Neuronal stem cell (in vitro differentiated cells): ENCODE measurements at regions not wholly inside any gene's neighbourhood (a gene's known extent, or its start where the extent isn't known, plus 50 kb on each side); places are given as distances from the start of the nearest gene placed in this dataset.
A peak's percentile ranks its signal among the peaks of the same experiment; 100 is the strongest.

Experiments used
- DNase-seq: peaks from one replicate; pipeline ENCODE4 v3.0.0-alpha.2; 2013; ENCODE audit warnings: low spot score
- H2AFZ ChIP-seq: one replicate; pipeline ENCODE4 v1.6.1; 2013; ENCODE audit warnings: mild to moderate bottlenecking, low read length, inconsistent platforms
- H2AK5ac ChIP-seq: 2 replicates; pipeline ENCODE4 v1.6.1; 2013; ENCODE audit warnings: low read depth, mild to moderate bottlenecking, inconsistent platforms, low read length, moderate library complexity, mixed read lengths
- H2BK120ac ChIP-seq: 2 replicates; pipeline ENCODE4 v1.6.1; 2013; ENCODE audit warnings: low read depth, mild to moderate bottlenecking, inconsistent platforms, low read length, moderate library complexity, mixed read lengths
- H2BK12ac ChIP-seq: one replicate; pipeline ENCODE4 v1.6.1; 2013; ENCODE audit warnings: low read length, inconsistent platforms
- H2BK15ac ChIP-seq: 2 replicates; pipeline ENCODE4 v1.6.1; 2013; ENCODE audit warnings: mild to moderate bottlenecking, low read length, inconsistent platforms, mixed read lengths
- H2BK5ac ChIP-seq: one replicate; pipeline ENCODE4 v1.6.1; 2013; ENCODE audit warnings: inconsistent platforms, mild to moderate bottlenecking, low read length, moderate library complexity
- H3K14ac ChIP-seq: one replicate; pipeline ENCODE4 v1.6.1; 2013; ENCODE audit warnings: low read length, inconsistent platforms
- H3K18ac ChIP-seq: 2 replicates; pipeline ENCODE4 v1.6.1; 2013; ENCODE audit warnings: low read length, inconsistent platforms
- H3K23ac ChIP-seq: 2 replicates; pipeline ENCODE4 v1.6.1; 2013; ENCODE audit warnings: low read depth, mild to moderate bottlenecking, mixed read lengths, low read length, inconsistent platforms; ENCODE audit not compliant: poor library complexity
- H3K27ac ChIP-seq: replicated peaks from 3 replicates; pipeline ENCODE4 v1.5.1; 2013; ENCODE audit warnings: low read length, inconsistent platforms
- H3K27me3 ChIP-seq, 3 experiments: 2 replicates each; pipeline ENCODE4 v1.6.1; 2013; ENCODE audit warnings: low read length in 3 of 3, mild to moderate bottlenecking in 2 of 3, inconsistent platforms in 1 of 3, low read depth in 1 of 3, mixed read lengths in 1 of 3, moderate library complexity in 1 of 3; ENCODE audit not compliant: control insufficient read depth in 3 of 3, insufficient read depth in 3 of 3
- H3K36me3 ChIP-seq, 2 donors: replicated peaks in 1 of 2; 2 replicates each; pipeline ENCODE4 v1.6.1; 2013; ENCODE audit warnings: low read length in 2 of 2; ENCODE audit not compliant: control insufficient read depth in 2 of 2, insufficient read depth in 2 of 2
- H3K4ac ChIP-seq: 2 replicates; pipeline ENCODE4 v1.6.1; 2013; ENCODE audit warnings: inconsistent platforms, mild to moderate bottlenecking, low read length, moderate library complexity
- H3K4me1 ChIP-seq, 2 donors: 1 replicate in 1 of 2; 2 replicates in 1 of 2; pipeline ENCODE4 v1.6.1; 2013; ENCODE audit warnings: low read length in 2 of 2, low read depth in 1 of 2; ENCODE audit not compliant: control insufficient read depth in 2 of 2, insufficient read depth in 1 of 2
- H3K4me2 ChIP-seq: one replicate; pipeline ENCODE4 v1.6.1; 2013; ENCODE audit warnings: mild to moderate bottlenecking, low read length, inconsistent platforms; ENCODE audit not compliant: insufficient read depth, poor library complexity, severe bottlenecking
- H3K4me3 ChIP-seq, 2 donors: 2 replicates each; pipeline ENCODE4 v1.5.1; 2013; ENCODE audit warnings: low read length in 2 of 2, mild to moderate bottlenecking in 2 of 2, inconsistent platforms in 1 of 2, moderate library complexity in 1 of 2
- H3K79me1 ChIP-seq: one replicate; pipeline ENCODE4 v1.6.1; 2013; ENCODE audit warnings: low read depth, mild to moderate bottlenecking, inconsistent platforms, low read length, moderate library complexity
- H3K9ac ChIP-seq: one replicate; pipeline ENCODE4 v1.6.1; 2013; ENCODE audit warnings: mild to moderate bottlenecking, low read depth, low read length, inconsistent platforms; ENCODE audit not compliant: poor library complexity
- H3K9me3 ChIP-seq, 2 donors: replicated peaks in 1 of 2; 2 replicates each; pipeline versions ENCODE3 to v1.6.1; 2013; ENCODE audit warnings: low read length in 2 of 2, mild to moderate bottlenecking in 2 of 2, inconsistent platforms in 1 of 2, low read depth in 1 of 2, mixed read lengths in 1 of 2, moderate library complexity in 1 of 2; ENCODE audit not compliant: control insufficient read depth in 2 of 2, insufficient read depth in 1 of 2
- H4K8ac ChIP-seq: one replicate; pipeline ENCODE4 v1.6.1; 2013; ENCODE audit warnings: low read depth, mild to moderate bottlenecking, inconsistent platforms, low read length, moderate library complexity
- H4K91ac ChIP-seq: one replicate; pipeline ENCODE4 v1.6.1; 2013; ENCODE audit warnings: low read length, low read depth, mild to moderate bottlenecking, inconsistent platforms; ENCODE audit not compliant: poor library complexity
- WGBS, 2 donors: extraction: QIAGEN DNeasy Blood & Tissue Kit; methylation state at CpG; one replicate each; pipeline ENCODE4 v1.1.7; 2013; ENCODE audit warnings: missing lambda C conversion rate in 2 of 2, mixed read lengths in 1 of 2; ENCODE audit not compliant: insufficient read length in 2 of 2, insufficient replicate concordance in 1 of 2; ENCODE audit errors: extremely low coverage in 2 of 2; 5-methylcytosine and 5-hydroxymethylcytosine counted together

DNA sequence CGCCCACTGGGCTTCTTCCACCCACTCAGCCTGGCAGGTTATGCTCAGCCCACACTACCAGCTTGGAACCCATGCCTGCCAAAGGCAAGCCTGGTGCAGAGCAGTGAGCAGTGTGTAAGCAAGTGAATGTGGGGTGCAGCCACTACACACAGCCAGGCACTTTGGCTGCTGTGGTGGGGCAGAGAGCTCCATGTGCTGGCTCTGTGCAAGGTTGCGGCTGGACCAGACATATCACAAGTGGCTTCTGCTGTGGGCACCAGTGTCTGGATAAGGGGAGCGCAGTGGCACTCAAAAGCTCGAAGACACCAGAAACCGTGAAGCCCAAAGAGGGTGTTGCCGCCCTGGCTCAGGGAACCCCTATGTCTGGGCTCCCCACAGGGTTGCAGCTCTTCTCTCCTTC, 563.7 kb downstream of the SI start:
- H3K36me3 ChIP-seq = no peaks in the 10 kb centered on the region
- no CpG with 5 or more reads among the region's 6 CpGs for WGBS, 2 donors
- H3K4ac ChIP-seq = no peak overlapping the region
- no peak overlapping the region for H2BK5ac ChIP-seq
- H3K23ac ChIP-seq = no peak overlapping the region
- no peaks in the 10 kb centered on the region for H3K4me1 ChIP-seq
- no peak overlapping the region for H4K91ac ChIP-seq
- peak overlapping the region; percentile 65 for H3K18ac ChIP-seq
- H2BK15ac ChIP-seq = no peak overlapping the region
- H2AFZ ChIP-seq = no peak overlapping the region
- no peak for DNase-seq
- H2BK12ac ChIP-seq = no peak overlapping the region
- H4K8ac ChIP-seq = no peak overlapping the region
- no peak overlapping the region for H2AK5ac ChIP-seq
- no peak overlapping the region for H3K14ac ChIP-seq
- H2BK120ac ChIP-seq = no peak overlapping the region
- H3K27ac ChIP-seq = no peak overlapping the region
- no peak overlapping the region for H3K4me2 ChIP-seq
- H3K27me3 ChIP-seq = no peaks in the 10 kb centered on the region
- no peak overlapping the region for H3K9ac ChIP-seq
- no peak overlapping the region for H3K4me3 ChIP-seq
- H3K79me1 ChIP-seq = no peaks in the 10 kb centered on the region
- H3K9me3 ChIP-seq = peaks cover 0 to 4% of the 10 kb centered on the region in 2 donors

DNA sequence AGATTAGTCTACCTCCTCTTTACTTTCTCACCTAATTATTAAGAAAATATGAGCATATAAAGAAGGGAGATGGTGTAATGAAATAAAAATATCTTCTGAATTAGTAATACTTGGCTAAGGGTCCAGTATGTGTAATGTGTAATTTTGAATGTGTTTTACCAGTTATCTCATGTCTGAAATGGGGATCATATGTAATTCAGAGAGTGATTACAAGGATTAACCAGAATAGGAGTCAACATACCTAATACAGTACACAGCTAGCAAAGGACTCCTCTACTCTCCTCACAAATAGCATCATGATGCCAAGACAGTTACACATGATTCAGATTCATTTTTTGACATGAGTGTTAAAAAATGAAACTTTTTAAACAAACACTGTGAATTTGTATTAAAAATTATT, 570.4 kb downstream of the SI start:
- no peak overlapping the region for H4K8ac ChIP-seq
- H3K79me1 ChIP-seq = no peaks in the 10 kb centered on the region
- H2AFZ ChIP-seq = no peak overlapping the region
- no peaks in the 10 kb centered on the region for H3K36me3 ChIP-seq
- no peak overlapping the region for H3K18ac ChIP-seq
- H2AK5ac ChIP-seq = no peak overlapping the region
- no peak overlapping the region for H2BK12ac ChIP-seq
- H3K4me2 ChIP-seq = no peak overlapping the region
- H3K27ac ChIP-seq = no peak overlapping the region
- peaks cover 0 to 2% of the 10 kb centered on the region in 2 donors for H3K9me3 ChIP-seq
- H3K27me3 ChIP-seq = no peaks in the 10 kb centered on the region
- H3K14ac ChIP-seq = no peak overlapping the region
- no peaks in the 10 kb centered on the region for H3K4me1 ChIP-seq
- H3K9ac ChIP-seq = no peak overlapping the region
- no peak overlapping the region for H4K91ac ChIP-seq
- H3K23ac ChIP-seq = no peak overlapping the region
- no peak overlapping the region for H3K4ac ChIP-seq
- H2BK120ac ChIP-seq = no peak overlapping the region
- H2BK5ac ChIP-seq = no peak overlapping the region
- no peak overlapping the region for H2BK15ac ChIP-seq
- H3K4me3 ChIP-seq = no peak overlapping the region
- DNase-seq = no peak

DNA sequence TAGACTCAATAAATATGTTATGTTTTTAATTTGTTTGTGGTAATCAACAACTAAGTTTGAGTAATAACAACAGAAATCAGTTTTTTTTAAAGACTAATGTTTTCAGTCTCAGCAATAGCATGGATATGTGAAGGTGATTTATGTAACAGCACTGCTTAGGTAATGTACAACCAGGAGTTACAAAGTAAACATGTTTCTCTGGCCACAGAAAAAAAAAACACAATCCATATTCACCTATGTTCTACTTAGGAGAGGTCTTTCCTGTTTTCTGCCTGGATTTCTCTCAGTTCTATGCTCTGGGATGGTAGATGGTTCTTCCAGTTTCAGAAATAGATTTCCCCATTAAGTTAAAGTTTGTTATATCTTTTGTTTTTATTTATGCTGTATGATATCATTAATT, 579.4 kb downstream of the SI start:
- no peak overlapping the region for H2BK15ac ChIP-seq
- H2BK5ac ChIP-seq = no peak overlapping the region
- H3K9ac ChIP-seq = no peak overlapping the region
- no peak overlapping the region for H4K8ac ChIP-seq
- no peak overlapping the region for H3K4ac ChIP-seq
- H3K4me1 ChIP-seq = no peaks in the 10 kb centered on the region
- H2AFZ ChIP-seq = no peak overlapping the region
- no peaks in the 10 kb centered on the region for H3K79me1 ChIP-seq
- no peak overlapping the region for H3K14ac ChIP-seq
- no peak for DNase-seq
- H2BK12ac ChIP-seq = no peak overlapping the region
- H3K23ac ChIP-seq = no peak overlapping the region
- H3K4me3 ChIP-seq = no peak overlapping the region
- no peak overlapping the region for H3K27ac ChIP-seq
- H3K36me3 ChIP-seq = no peaks in the 10 kb centered on the region
- H3K27me3 ChIP-seq = no peaks in the 10 kb centered on the region
- no peak overlapping the region for H2AK5ac ChIP-seq
- no peaks in the 10 kb centered on the region for H3K9me3 ChIP-seq
- no peak overlapping the region for H2BK120ac ChIP-seq
- H3K4me2 ChIP-seq = no peak overlapping the region
- H4K91ac ChIP-seq = no peak overlapping the region
- no peak overlapping the region for H3K18ac ChIP-seq

DNA sequence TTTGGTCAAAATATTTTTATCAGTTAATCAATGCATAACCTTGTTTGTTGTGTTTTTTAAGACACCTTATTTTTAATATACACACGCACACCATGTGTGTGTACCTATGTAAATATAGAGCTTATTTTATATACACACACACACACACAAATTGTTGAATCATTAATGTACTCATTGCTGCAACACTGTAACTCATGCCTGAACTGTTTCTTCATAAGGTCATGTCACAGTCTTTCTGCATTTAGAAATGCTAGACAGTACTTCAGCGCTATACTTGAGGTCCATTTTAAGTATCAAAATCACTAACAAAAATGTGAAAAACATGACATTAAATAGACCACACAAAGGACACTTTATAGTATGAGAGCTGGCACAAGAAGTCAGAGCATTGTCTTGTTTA, 589.4 kb downstream of the SI start:
- no peaks in the 10 kb centered on the region for H3K36me3 ChIP-seq
- no peak overlapping the region for H4K91ac ChIP-seq
- no peak overlapping the region for H3K23ac ChIP-seq
- no peak overlapping the region for H2AFZ ChIP-seq
- no peaks in the 10 kb centered on the region for H3K79me1 ChIP-seq
- no peak overlapping the region for H2BK15ac ChIP-seq
- H3K9ac ChIP-seq = no peak overlapping the region
- H4K8ac ChIP-seq = no peak overlapping the region
- no peaks in the 10 kb centered on the region for H3K9me3 ChIP-seq
- no peak overlapping the region for H3K18ac ChIP-seq
- no peaks in the 10 kb centered on the region for H3K27me3 ChIP-seq
- H2BK12ac ChIP-seq = no peak overlapping the region
- H2AK5ac ChIP-seq = no peak overlapping the region
- no peak overlapping the region for H3K27ac ChIP-seq
- DNase-seq = no peak
- H3K4me1 ChIP-seq = no peaks in the 10 kb centered on the region
- H3K4ac ChIP-seq = no peak overlapping the region
- no peak overlapping the region for H2BK5ac ChIP-seq
- H3K14ac ChIP-seq = no peak overlapping the region
- H2BK120ac ChIP-seq = no peak overlapping the region
- WGBS, 2 donors = no CpG with 5 or more reads among the region's 2 CpGs
- no peak overlapping the region for H3K4me3 ChIP-seq
- H3K4me2 ChIP-seq = no peak overlapping the region
